ENCODE measurements at regions not wholly inside any gene's neighbourhood (a gene's known extent, or its start where the extent isn't known, plus 50 kb on each side); places are given as distances from the start of the nearest gene placed in this dataset.

DNA sequence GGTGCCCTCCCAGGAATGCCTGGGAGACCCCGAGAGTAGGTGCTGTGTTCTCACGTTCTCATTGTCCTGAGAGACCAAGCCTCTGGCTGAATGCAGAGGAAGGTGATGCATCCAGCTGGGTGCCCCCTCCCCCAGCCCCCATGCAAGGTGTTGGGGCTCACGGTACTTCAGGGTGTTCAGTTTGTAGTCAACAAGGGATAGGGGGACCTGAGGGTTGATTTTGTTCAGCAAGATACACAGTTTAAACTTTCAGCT, 60.4 kb upstream of the DUSP5 start:
- no peaks in the 10 kb centered on the region for H3K36me3 ChIP-seq (ENCODE audit: control insufficient read depth in 2 of 2, insufficient read depth in 2 of 2, low read length in 2 of 2)
- H3K27ac ChIP-seq (ENCODE audit: low read length) = no peak overlapping the region
- H3K9me3 ChIP-seq (ENCODE audit: control insufficient read depth in 2 of 2, low read length in 2 of 2) = no peaks in the 10 kb centered on the region
- H3K4me1 ChIP-seq (ENCODE audit: control insufficient read depth, insufficient read depth, low read length) = no peaks in the 10 kb centered on the region
- H3K27me3 ChIP-seq (ENCODE audit: control insufficient read depth in 1 of 2, insufficient read depth in 2 of 2, low read length in 2 of 2) = no peaks in the 10 kb centered on the region
- H3K9ac ChIP-seq (ENCODE audit: low read length in 2 of 2) = no peak overlapping the region
- no peak overlapping the region for H3K4me3 ChIP-seq (ENCODE audit: low read length in 2 of 2)

- H3K27ac ChIP-seq (ENCODE audit: low read length) = no peak overlapping the region
- H3K4me1 ChIP-seq (ENCODE audit: control insufficient read depth, insufficient read depth, low read length) = no peaks in the 10 kb centered on the region
- H3K9me3 ChIP-seq (ENCODE audit: control insufficient read depth in 2 of 2, low read length in 2 of 2) = no peaks in the 10 kb centered on the region
- no peaks in the 10 kb centered on the region for H3K27me3 ChIP-seq (ENCODE audit: control insufficient read depth in 1 of 2, insufficient read depth in 2 of 2, low read length in 2 of 2)
- H3K4me3 ChIP-seq (ENCODE audit: low read length in 2 of 2) = no peak overlapping the region
- H3K9ac ChIP-seq (ENCODE audit: low read length in 2 of 2) = no peak overlapping the region
- no peaks in the 10 kb centered on the region for H3K36me3 ChIP-seq (ENCODE audit: control insufficient read depth in 2 of 2, insufficient read depth in 2 of 2, low read length in 2 of 2)
Measured at GRCh38 chr10:110437761-110438341, 59.9 kb upstream of the DUSP5 start.

DNA sequence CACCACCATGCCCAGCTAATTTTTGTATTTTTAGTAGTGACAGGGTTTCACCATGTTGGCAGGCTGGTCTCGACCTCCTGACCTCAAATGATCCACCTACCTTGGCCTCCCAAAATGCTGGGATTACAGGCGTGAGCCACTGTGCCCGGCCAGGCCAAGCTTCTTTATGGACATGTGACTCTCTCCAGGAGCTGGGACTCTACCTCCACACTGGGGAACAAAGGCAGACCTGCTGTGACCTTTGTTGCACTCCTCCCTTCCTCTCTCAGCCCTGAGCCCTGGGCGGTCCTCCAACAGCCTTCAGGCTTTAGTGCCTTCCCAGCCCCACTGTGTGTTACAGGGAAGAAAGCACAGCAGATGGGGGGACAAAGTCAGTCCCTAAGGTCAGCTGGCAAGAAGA, 55.0 kb upstream of the DUSP5 start:
- H3K4me3 ChIP-seq (ENCODE audit: low read length in 2 of 2) = no peak overlapping the region
- no peaks in the 10 kb centered on the region for H3K4me1 ChIP-seq (ENCODE audit: control insufficient read depth, insufficient read depth, low read length)
- H3K27me3 ChIP-seq (ENCODE audit: control insufficient read depth in 1 of 2, insufficient read depth in 2 of 2, low read length in 2 of 2) = no peaks in the 10 kb centered on the region
- no peak overlapping the region for H3K27ac ChIP-seq (ENCODE audit: low read length)
- no peaks in the 10 kb centered on the region for H3K9me3 ChIP-seq (ENCODE audit: control insufficient read depth in 2 of 2, low read length in 2 of 2)
- H3K36me3 ChIP-seq (ENCODE audit: control insufficient read depth in 2 of 2, insufficient read depth in 2 of 2, low read length in 2 of 2) = no peaks in the 10 kb centered on the region
- no peak overlapping the region for H3K9ac ChIP-seq (ENCODE audit: low read length in 2 of 2)

- Histone ChIP-seq H3K9me3 (ENCODE audit: control insufficient read depth in 2 of 2, low read length in 2 of 2) (no peaks in the 10 kb centered on the region), H3K4me1 (ENCODE audit: control insufficient read depth, insufficient read depth, low read length) (no peaks in the 10 kb centered on the region), H3K4me3 (ENCODE audit: low read length in 2 of 2) (no peak overlapping the region), H3K27me3 (ENCODE audit: control insufficient read depth in 1 of 2, insufficient read depth in 2 of 2, low read length in 2 of 2) (no peaks in the 10 kb centered on the region), H3K36me3 (ENCODE audit: control insufficient read depth in 2 of 2, insufficient read depth in 2 of 2, low read length in 2 of 2) (no peaks in the 10 kb centered on the region), H3K9ac (ENCODE audit: low read length in 2 of 2) (no peak overlapping the region), H3K27ac (ENCODE audit: low read length) (no peak overlapping the region)
Measured at GRCh38 chr10:110443239-110444003, 54.3 kb upstream of the DUSP5 start.

DNA sequence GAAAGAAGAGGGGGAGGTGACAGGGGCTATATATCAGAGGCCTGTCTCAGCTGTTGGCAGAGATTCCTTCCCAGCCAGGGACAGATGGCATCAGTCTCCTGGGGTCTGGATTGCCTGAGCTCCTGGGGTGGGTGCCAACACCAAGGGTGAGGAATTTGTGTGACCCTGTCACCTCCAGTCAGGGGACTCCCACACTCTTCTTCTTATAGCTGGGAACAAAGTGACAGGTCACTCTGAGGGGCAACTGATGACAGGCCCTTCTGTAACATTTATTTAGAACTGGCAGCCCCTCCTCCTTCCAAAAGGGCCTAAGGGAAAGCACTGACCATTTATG, 53.7 kb upstream of the DUSP5 start:
- H3K9ac ChIP-seq (ENCODE audit: low read length in 2 of 2) = no peak overlapping the region
- H3K36me3 ChIP-seq (ENCODE audit: control insufficient read depth in 2 of 2, insufficient read depth in 2 of 2, low read length in 2 of 2) = no peaks in the 10 kb centered on the region
- H3K27ac ChIP-seq (ENCODE audit: low read length) = no peak overlapping the region
- H3K27me3 ChIP-seq (ENCODE audit: control insufficient read depth in 1 of 2, insufficient read depth in 2 of 2, low read length in 2 of 2) = no peaks in the 10 kb centered on the region
- H3K4me1 ChIP-seq (ENCODE audit: control insufficient read depth, insufficient read depth, low read length) = no peaks in the 10 kb centered on the region
- H3K9me3 ChIP-seq (ENCODE audit: control insufficient read depth in 2 of 2, low read length in 2 of 2) = no peaks in the 10 kb centered on the region
- H3K4me3 ChIP-seq (ENCODE audit: low read length in 2 of 2) = no peak overlapping the region

DNA sequence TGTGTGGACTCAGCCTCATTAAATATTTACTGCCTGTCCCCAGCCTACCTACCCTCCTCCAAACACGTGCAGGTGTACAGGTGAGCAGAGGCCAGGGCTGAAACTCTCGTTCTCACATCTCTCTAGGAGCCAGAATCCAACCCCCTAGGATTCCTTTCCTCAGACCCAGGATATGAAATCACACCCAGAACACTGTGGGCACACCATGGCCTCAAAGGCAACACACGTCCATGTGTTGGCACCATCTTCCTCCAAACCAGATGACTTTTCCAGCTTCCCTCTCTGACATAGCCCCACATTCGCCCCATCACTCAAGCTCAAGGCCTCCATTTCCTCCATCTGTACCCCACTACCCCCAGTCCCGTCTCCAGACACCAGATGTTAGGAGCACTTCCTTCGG, 51.8 kb upstream of the DUSP5 start:
- Histone ChIP-seq H3K4me3 (ENCODE audit: low read length in 2 of 2) (no peak overlapping the region), H3K27me3 (ENCODE audit: control insufficient read depth in 1 of 2, insufficient read depth in 2 of 2, low read length in 2 of 2) (no peaks in the 10 kb centered on the region), H3K27ac (ENCODE audit: low read length) (no peak overlapping the region), H3K36me3 (ENCODE audit: control insufficient read depth in 2 of 2, insufficient read depth in 2 of 2, low read length in 2 of 2) (no peaks in the 10 kb centered on the region), H3K9me3 (ENCODE audit: control insufficient read depth in 2 of 2, low read length in 2 of 2) (no peaks in the 10 kb centered on the region), H3K4me1 (ENCODE audit: control insufficient read depth, insufficient read depth, low read length) (no peaks in the 10 kb centered on the region), H3K9ac (ENCODE audit: low read length in 2 of 2) (no peak overlapping the region)

DNA sequence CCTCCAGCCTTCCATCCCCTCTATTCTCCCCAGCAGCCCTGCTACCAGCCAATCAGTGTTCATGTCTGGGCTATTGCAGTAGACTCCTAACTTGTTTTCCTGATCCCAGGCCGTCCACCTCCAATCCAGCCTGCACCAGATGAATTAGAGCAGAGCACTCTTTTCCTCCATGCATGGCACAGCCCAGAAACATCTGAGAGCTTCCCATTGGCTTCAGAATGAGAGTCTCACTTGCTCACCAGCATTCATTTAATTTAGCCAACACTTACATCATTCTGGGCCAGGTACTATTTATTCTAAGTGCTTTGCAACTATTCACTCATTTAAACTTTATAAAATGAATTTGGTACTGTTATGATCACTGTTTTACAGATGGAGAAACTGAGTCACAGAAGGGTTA, 51.4 kb upstream of the DUSP5 start:
- H3K4me1 ChIP-seq (ENCODE audit: control insufficient read depth, insufficient read depth, low read length) = no peaks in the 10 kb centered on the region
- no peaks in the 10 kb centered on the region for H3K9me3 ChIP-seq (ENCODE audit: control insufficient read depth in 2 of 2, low read length in 2 of 2)
- H3K4me3 ChIP-seq (ENCODE audit: low read length in 2 of 2) = no peak overlapping the region
- no peak overlapping the region for H3K27ac ChIP-seq (ENCODE audit: low read length)
- no peaks in the 10 kb centered on the region for H3K36me3 ChIP-seq (ENCODE audit: control insufficient read depth in 2 of 2, insufficient read depth in 2 of 2, low read length in 2 of 2)
- H3K27me3 ChIP-seq (ENCODE audit: control insufficient read depth in 1 of 2, insufficient read depth in 2 of 2, low read length in 2 of 2) = no peaks in the 10 kb centered on the region
- no peak overlapping the region for H3K9ac ChIP-seq (ENCODE audit: low read length in 2 of 2)

DNA sequence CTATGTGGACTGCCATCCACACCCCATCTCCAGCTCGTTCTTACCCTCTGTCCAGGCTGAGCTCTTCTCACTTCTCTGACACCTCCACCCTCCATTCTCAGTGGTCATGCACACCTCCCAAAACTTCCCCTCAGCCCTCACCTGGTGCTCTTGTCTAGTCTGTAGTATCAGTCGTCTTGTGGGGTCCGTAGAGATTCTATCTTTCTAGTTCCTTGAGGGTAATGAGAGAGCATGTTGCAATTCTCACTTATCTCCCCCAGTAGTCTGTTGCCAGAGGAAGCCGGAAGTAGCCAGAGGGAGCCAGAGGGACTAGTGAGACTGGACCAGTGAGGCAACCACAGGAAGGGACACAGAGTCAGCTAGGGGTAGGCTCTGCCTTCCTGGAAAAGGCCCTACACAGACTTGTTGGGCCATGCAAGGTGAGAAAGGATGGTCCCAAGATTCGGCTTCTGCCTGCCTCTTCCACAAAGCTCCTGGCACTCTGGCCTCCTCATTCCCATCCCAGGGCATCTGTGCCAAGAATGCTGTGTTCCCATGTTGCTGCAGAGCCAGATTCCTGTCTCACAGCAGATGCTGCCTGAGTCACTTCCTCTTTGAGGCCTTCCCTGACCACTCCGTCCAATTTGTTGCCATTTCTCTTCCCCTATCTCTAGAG, 50.6 kb upstream of the DUSP5 start:
- Histone ChIP-seq H3K27me3 (ENCODE audit: control insufficient read depth in 1 of 2, insufficient read depth in 2 of 2, low read length in 2 of 2) (no peaks in the 10 kb centered on the region), H3K4me1 (ENCODE audit: control insufficient read depth, insufficient read depth, low read length) (no peaks in the 10 kb centered on the region), H3K9me3 (ENCODE audit: control insufficient read depth in 2 of 2, low read length in 2 of 2) (no peaks in the 10 kb centered on the region), H3K27ac (ENCODE audit: low read length) (no peak overlapping the region), H3K4me3 (ENCODE audit: low read length in 2 of 2) (no peak overlapping the region), H3K36me3 (ENCODE audit: control insufficient read depth in 2 of 2, insufficient read depth in 2 of 2, low read length in 2 of 2) (no peaks in the 10 kb centered on the region), H3K9ac (ENCODE audit: low read length in 2 of 2) (no peak overlapping the region)

GRCh38 chr10:110447886-110448285, 49.8 kb upstream of the DUSP5 start:
- no peak overlapping the region for H3K4me3 ChIP-seq (ENCODE audit: low read length in 2 of 2)
- no peaks in the 10 kb centered on the region for H3K4me1 ChIP-seq (ENCODE audit: control insufficient read depth, insufficient read depth, low read length)
- no peaks in the 10 kb centered on the region for H3K9me3 ChIP-seq (ENCODE audit: control insufficient read depth in 2 of 2, low read length in 2 of 2)
- H3K27ac ChIP-seq (ENCODE audit: low read length) = no peak overlapping the region
- no peaks in the 10 kb centered on the region for H3K36me3 ChIP-seq (ENCODE audit: control insufficient read depth in 2 of 2, insufficient read depth in 2 of 2, low read length in 2 of 2)
- no peak overlapping the region for H3K9ac ChIP-seq (ENCODE audit: low read length in 2 of 2)
- no peaks in the 10 kb centered on the region for H3K27me3 ChIP-seq (ENCODE audit: control insufficient read depth in 1 of 2, insufficient read depth in 2 of 2, low read length in 2 of 2)

Data from stomach smooth muscle (tissue), 2 donors.